Spleen (tissue), 11 donors: ENCODE measurements at regions not wholly inside any gene's neighbourhood (a gene's known extent, or its start where the extent isn't known, plus 50 kb on each side); places are given as distances from the start of the nearest gene placed in this dataset.
"Not testable (repeated sequence)": the region's sequence is repeated elsewhere in the genome, so short reads cannot be mapped to it uniquely, and the experiment has no call there.

Source experiments
- DNase-seq: peaks from one replicate; pipeline ENCODE4 v3.0.0-alpha.2; 2020
- H3K27ac ChIP-seq, 8 donors: fragments of 200-600 bp; sonication (generic) in 7 of 8; 1 replicate in 4 of 8; 2 replicates in 4 of 8; pipeline versions ENCODE4 v1.5.0 to v1.8.0; 2016 to 2021; ENCODE audit warnings: inconsistent platforms in 4 of 8, mild to moderate bottlenecking in 4 of 8, moderate library complexity in 1 of 8
- H3K27me3 ChIP-seq, 7 donors: fragments of 200-600 bp; sonication (generic) in 6 of 7; replicated peaks in 1 of 7; 1 replicate in 4 of 7; 2 replicates in 3 of 7; pipeline versions ENCODE4 v1.5.0 to v1.8.0; 2016 to 2021; ENCODE audit warnings: inconsistent platforms in 3 of 7, mild to moderate bottlenecking in 1 of 7
- H3K36me3 ChIP-seq, 6 donors: fragments of 200-600 bp; sonication (generic) in 5 of 6; 1 replicate in 4 of 6; 2 replicates in 2 of 6; pipeline versions ENCODE4 v1.5.0 to v1.8.0; 2016 to 2021; ENCODE audit warnings: inconsistent platforms in 2 of 6
- H3K4me1 ChIP-seq, 6 donors: fragments of 200-600 bp; sonication (generic) in 5 of 6; 1 replicate in 3 of 6; 2 replicates in 3 of 6; pipeline versions ENCODE4 v1.5.0 to v1.8.0; 2016 to 2021; ENCODE audit warnings: inconsistent platforms in 3 of 6
- H3K4me3 ChIP-seq, 8 donors: fragments of 200-600 bp; sonication (generic) in 7 of 8; 1 replicate in 4 of 8; 2 replicates in 4 of 8; pipeline versions ENCODE4 v1.5.0 to v1.8.0; 2016 to 2021; ENCODE audit warnings: inconsistent platforms in 4 of 8, mild to moderate bottlenecking in 4 of 8, moderate library complexity in 2 of 8
- H3K9me3 ChIP-seq, 8 donors: fragments of 200-600 bp; sonication (generic) in 7 of 8; 1 replicate in 4 of 8; 2 replicates in 4 of 8; pipeline versions ENCODE4 v1.5.0 to v1.8.0; 2016 to 2021; ENCODE audit warnings: inconsistent platforms in 4 of 8
- POLR2A ChIP-seq, 3 donors: fragments of 450-650 bp; IDR thresholded peaks; one replicate each; pipeline ENCODE4 v1.5.1; 2017; ENCODE audit warnings: antibody characterized with exemption in 3 of 3, mild to moderate bottlenecking in 1 of 3
- POLR2AphosphoS5 ChIP-seq, 3 donors: sonication (generic); formaldehyde crosslinking; IDR thresholded peaks; one replicate each; pipeline ENCODE4 v1.5.1; 2017; ENCODE audit warnings: antibody characterized with exemption in 3 of 3
- WGBS, 5 donors: extraction: QIAGEN DNeasy Blood & Tissue Kit in 3 of 5; methylation state at CpG; one replicate each; pipeline versions ENCODE4 v1.1.5 to v1.1.7; 2013 to 2018; 5-methylcytosine and 5-hydroxymethylcytosine counted together
- intact Hi-C: fragments of 100-400 bp; cut with DNase I; formaldehyde crosslinking; loops from one replicate; pipeline ENCODE4 v1.15.0; 2023; ENCODE audit warnings: low total_unique reads
- TF ChIP-seq, protein P1 (sequence below), 11 experiments: fragments of 200-600 bp in 7 of 11; fragments of 450-650 bp in 4 of 11; sonication (generic) in 4 of 11; IDR thresholded peaks in 8 of 11; conservative IDR thresholded peaks in 3 of 11; 1 replicate in 7 of 11; 2 replicates in 4 of 11; pipeline versions ENCODE4 v1.4.0 to v1.8.0; 2016 to 2021; ENCODE audit warnings: antibody characterized with exemption in 11 of 11, inconsistent platforms in 4 of 11, mild to moderate bottlenecking in 1 of 11
- donor health status: healthy with polysubstance abuse.
- donor health status: DM: no; HTN: no; CAD: no; lungs with moderate emphysema.
- donor health status: DM: no; HTN: no; CAD: no.
- donor health status: Bipolar disorder and iron deficiency.
- donor health status: healthy.
- donor health status: DM: no; HTN: no; CAD: no.
- donor health status: DM: yes; HTN: yes; CAD: no.

DNA sequence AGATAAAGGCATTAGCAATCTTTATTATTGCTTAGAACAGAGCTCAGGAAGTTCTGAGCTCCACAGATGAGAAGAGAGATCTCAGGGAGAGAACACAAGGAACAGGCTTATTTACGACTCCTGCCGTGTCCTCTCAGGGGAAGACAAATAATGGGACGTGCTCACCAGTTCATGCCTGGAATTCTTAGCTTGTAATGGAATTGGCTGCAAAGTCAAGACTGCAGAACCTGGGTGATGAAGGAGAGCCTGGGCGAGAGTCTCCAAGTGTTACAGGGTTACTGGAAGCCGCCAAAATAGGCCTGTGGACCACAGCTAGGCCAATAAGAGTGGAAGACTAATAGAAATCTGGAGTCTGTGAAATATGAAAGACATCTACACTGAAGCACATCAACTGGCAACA is 174.5 kb upstream of the ADAMTSL1 start:
- no peaks in the 10 kb centered on the region for H3K36me3 ChIP-seq
- 86 to 97% (median 89%) methylated on average over 5 of the region's 5 CpGs for WGBS, 5 donors
- H3K4me3 ChIP-seq: no peak overlapping the region
- no peaks in the 10 kb centered on the region for H3K9me3 ChIP-seq
- H3K27me3 ChIP-seq: no peaks in the 10 kb centered on the region
- H3K27ac ChIP-seq: no peak overlapping the region
- no peak for DNase-seq
- H3K4me1 ChIP-seq: no peaks in the 10 kb centered on the region
- intact Hi-C loops: no loop called here
- TF ChIP-seq, protein P1, sequence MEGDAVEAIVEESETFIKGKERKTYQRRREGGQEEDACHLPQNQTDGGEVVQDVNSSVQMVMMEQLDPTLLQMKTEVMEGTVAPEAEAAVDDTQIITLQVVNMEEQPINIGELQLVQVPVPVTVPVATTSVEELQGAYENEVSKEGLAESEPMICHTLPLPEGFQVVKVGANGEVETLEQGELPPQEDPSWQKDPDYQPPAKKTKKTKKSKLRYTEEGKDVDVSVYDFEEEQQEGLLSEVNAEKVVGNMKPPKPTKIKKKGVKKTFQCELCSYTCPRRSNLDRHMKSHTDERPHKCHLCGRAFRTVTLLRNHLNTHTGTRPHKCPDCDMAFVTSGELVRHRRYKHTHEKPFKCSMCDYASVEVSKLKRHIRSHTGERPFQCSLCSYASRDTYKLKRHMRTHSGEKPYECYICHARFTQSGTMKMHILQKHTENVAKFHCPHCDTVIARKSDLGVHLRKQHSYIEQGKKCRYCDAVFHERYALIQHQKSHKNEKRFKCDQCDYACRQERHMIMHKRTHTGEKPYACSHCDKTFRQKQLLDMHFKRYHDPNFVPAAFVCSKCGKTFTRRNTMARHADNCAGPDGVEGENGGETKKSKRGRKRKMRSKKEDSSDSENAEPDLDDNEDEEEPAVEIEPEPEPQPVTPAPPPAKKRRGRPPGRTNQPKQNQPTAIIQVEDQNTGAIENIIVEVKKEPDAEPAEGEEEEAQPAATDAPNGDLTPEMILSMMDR (IDR thresholded peaks at IDR 0.05 in 8 of 11, conservative IDR thresholded peaks at IDR 0.05 in 3 of 11): no peak
- no peak for TF ChIP-seq POLR2A (IDR thresholded peaks at IDR 0.05)
- TF ChIP-seq POLR2AphosphoS5 (IDR thresholded peaks at IDR 0.05): no peak

DNA sequence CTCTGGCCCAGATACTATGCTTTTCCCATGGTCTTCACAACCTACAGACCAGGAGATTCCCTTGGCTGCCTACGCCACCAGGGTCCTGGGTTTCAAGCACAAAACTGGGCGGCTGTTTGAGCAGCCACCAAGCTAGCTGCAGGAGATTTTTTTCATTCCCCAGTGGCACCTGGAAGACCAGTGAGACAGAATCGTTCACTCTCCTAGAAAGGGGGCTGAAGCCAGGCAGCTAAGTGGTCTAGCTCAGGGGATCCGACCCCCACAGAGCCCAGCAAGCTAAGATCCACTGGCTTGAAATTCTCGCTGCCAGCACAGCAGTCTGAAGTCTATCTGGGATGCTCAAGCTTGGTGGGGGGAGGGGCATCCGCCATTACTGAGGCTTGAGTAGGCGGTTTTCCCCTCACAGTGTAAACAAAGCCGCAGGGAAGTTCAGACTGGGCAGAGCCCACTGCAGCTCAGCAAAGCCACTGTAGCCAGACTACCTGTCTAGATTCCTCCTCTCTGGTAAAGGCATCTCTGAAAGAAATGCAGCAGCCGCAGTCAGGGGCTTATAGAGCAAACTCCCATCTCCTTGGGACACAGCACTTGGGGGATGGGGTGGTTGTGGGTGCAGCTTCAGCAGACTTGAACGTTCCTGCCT is 168.7 kb upstream of the ADAMTSL1 start:
- intact Hi-C loops: not testable (repeated sequence)
- WGBS, 5 donors: 71 to 77% (median 73%) methylated on average over 7 to 10 of the region's 10 CpGs

DNA sequence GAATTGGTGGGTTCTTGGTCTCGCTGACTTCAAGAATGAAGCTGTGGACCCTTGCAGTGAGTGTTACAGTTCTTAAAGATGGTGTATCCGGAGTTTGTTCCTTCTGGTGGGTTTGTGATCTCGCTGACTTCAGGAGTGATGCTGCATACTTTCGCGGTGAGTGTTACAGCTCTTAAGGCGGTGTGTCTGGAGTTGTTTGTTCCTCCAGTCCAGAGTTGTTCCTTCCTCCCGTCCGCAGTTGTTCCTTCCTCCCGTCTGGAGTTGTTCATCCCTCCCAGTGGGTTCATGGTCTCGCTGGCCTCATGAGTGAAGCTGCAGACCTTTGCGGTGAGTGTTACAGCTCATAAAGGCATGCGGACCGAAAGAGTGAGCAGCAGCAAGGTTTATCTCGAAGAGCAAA is 159.6 kb upstream of the ADAMTSL1 start:
- Histone ChIP-seq H3K4me3 (no peak overlapping the region), H3K36me3 (no peaks in the 10 kb centered on the region), H3K9me3 (peaks cover 0 to 22% (median 12%) of the 10 kb centered on the region in 8 donors), H3K27me3 (no peaks in the 10 kb centered on the region), H3K4me1 (no peaks in the 10 kb centered on the region), H3K27ac (no peak overlapping the region)
- DNase-seq: no peak
- intact Hi-C loops: no loop called here
- WGBS, 5 donors: 83 to 88% (median 85%) methylated on average over 14 of the region's 14 CpGs
- TF ChIP-seq POLR2A (IDR thresholded peaks at IDR 0.05) (no peak), POLR2AphosphoS5 (IDR thresholded peaks at IDR 0.05) (no peak)
- TF ChIP-seq, protein P1 (IDR thresholded peaks at IDR 0.05 in 8 of 11, conservative IDR thresholded peaks at IDR 0.05 in 3 of 11): no peak

More for the DNA sequence above, 168.7 kb upstream of the ADAMTSL1 start:
- H3K36me3 ChIP-seq, H3K27me3 ChIP-seq, DNase-seq, H3K9me3 ChIP-seq, H3K4me3 ChIP-seq, H3K4me1 ChIP-seq, H3K27ac ChIP-seq: not testable (repeated sequence)

DNA sequence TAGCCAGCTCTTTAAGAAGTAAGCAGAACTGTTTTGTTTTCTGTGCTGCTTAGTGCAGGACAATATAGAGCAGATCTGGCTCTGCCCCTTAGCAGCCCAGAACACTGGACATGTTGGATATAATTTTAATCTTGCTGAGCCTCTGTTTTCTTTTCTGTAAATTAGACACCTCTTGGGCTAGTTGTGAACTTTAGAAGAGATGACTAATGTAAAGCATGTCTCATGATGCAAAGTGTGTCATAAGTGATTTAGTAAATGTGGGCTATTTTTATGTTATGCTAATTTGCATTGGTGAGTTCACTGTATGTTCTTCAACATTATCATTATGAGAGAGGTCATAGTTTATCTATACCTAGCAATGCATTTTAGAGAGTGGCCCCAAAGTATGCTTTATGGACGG is 156.1 kb upstream of the ADAMTSL1 start:
- WGBS, 5 donors: 74 to 97% (median 91%) methylated on average over 1 of the region's 1 CpG
- Histone ChIP-seq H3K36me3 (no peaks in the 10 kb centered on the region), H3K9me3 (peaks cover 0 to 19% (median 12%) of the 10 kb centered on the region in 8 donors), H3K27me3 (no peaks in the 10 kb centered on the region), H3K4me1 (no peaks in the 10 kb centered on the region), H3K4me3 (no peak overlapping the region), H3K27ac (no peak overlapping the region)
- intact Hi-C loops: no loop called here
- no peak for DNase-seq
- no peak for TF ChIP-seq POLR2AphosphoS5 (IDR thresholded peaks at IDR 0.05)
- TF ChIP-seq POLR2A (IDR thresholded peaks at IDR 0.05): no peak
- TF ChIP-seq, protein P1 (IDR thresholded peaks at IDR 0.05 in 8 of 11, conservative IDR thresholded peaks at IDR 0.05 in 3 of 11): no peak
